HL-60 (cell line): ENCODE measurements at regions not wholly inside any gene's neighbourhood (a gene's known extent, or its start where the extent isn't known, plus 50 kb on each side); places are given as distances from the start of the nearest gene placed in this dataset.

Experiments used
- DNase-seq, 2 experiments: peaks; one replicate each; pipeline ENCODE4 v3.0.0-alpha.2; 2010 to 2020; ENCODE audit warnings: low read depth in 1 of 2, low spot score in 1 of 2
- H3K27ac ChIP-seq: fragments of 250-450 bp; sonication (Bioruptor Pico); replicated peaks from 2 replicates; pipeline ENCODE4 v1.5.1; 2020; ENCODE audit warnings: mild to moderate bottlenecking, moderate library complexity
- H3K27me3 ChIP-seq: fragments of 250-450 bp; sonication (Bioruptor Pico); 2 replicates; pipeline ENCODE4 v1.5.1; 2021; ENCODE audit warnings: mild to moderate bottlenecking, moderate library complexity; ENCODE audit not compliant: insufficient read depth, poor library complexity, severe bottlenecking
- H3K4me3 ChIP-seq: replicated peaks from 2 replicates; pipeline ENCODE4 v1.5.1; 2011; ENCODE audit warnings: mild to moderate bottlenecking, control low read depth, low read length; ENCODE audit not compliant: insufficient read depth
- CTCF ChIP-seq: IDR thresholded peaks from one replicate; pipeline ENCODE4 v1.5.1; 2011; ENCODE audit warnings: low read length, control low read depth, inconsistent platforms; ENCODE audit not compliant: insufficient read depth
- GABPA ChIP-seq: IDR thresholded peaks from 2 replicates; pipeline ENCODE4 v1.6.1; 2012; ENCODE audit warnings: low read depth
- POLR2AphosphoS5 ChIP-seq: IDR thresholded peaks from 2 replicates; pipeline ENCODE4 v1.6.1; 2012; ENCODE audit warnings: low read depth
- REST ChIP-seq: IDR thresholded peaks from 2 replicates; pipeline ENCODE4 v1.6.1; 2012; ENCODE audit warnings: low read depth; ENCODE audit not compliant: insufficient replicate concordance
- SPI1 ChIP-seq: IDR thresholded peaks from 2 replicates; pipeline ENCODE4 v1.6.1; 2012; ENCODE audit warnings: low read depth, mild to moderate bottlenecking, borderline replicate concordance

- TF ChIP-seq CTCF (no peak), REST (no peak), POLR2AphosphoS5 (no peak), SPI1 (no peak), GABPA (no peak)
- Histone ChIP-seq H3K27ac (no peak overlapping the region), H3K27me3 (no peaks in the 10 kb centered on the region), H3K4me3 (no peak overlapping the region)
- no peak for DNase-seq
These were observed 52.3 kb upstream of the IRX2 start for GRCh38 chr5:2803751-2804150.

DNA sequence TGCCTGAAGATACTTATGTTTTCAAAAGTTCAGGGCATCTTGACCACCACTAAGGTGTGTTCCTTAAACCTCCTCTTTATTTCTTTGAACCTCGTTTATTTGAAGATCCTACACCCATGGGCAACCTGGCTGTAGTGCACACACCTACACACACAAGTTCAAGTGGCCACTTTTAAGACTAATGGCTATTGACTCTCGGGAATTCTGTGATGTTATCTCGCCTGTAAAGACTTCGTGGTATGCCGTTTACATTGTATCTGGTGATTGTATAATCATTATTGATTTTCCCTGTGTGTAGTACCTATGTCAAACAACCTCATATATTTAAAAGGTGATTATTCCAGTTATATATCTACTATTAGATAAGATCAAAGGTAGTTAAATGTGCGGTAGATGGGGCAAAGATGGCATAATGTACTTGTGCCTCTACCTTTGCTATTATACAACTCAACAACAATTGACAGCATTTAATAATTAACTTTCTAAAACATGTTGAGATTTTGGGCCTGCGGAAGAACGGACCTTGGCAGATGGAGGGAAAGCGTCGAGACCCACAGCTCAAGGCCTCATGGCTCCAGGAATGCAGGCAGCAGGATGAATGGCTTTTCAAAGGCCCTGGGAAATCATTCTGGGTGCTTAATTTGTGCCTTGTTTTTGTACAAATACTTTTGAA lies 51.4 kb upstream of the IRX2 start:
- H3K4me3 ChIP-seq, result no peak overlapping the region
- no peak for TF ChIP-seq CTCF
- TF ChIP-seq SPI1, result no peak
- TF ChIP-seq POLR2AphosphoS5, result no peak
- TF ChIP-seq GABPA, result no peak
- TF ChIP-seq REST, result no peak
- no peaks in the 10 kb centered on the region for H3K27me3 ChIP-seq
- no peak for DNase-seq
- H3K27ac ChIP-seq, result no peak overlapping the region

DNA sequence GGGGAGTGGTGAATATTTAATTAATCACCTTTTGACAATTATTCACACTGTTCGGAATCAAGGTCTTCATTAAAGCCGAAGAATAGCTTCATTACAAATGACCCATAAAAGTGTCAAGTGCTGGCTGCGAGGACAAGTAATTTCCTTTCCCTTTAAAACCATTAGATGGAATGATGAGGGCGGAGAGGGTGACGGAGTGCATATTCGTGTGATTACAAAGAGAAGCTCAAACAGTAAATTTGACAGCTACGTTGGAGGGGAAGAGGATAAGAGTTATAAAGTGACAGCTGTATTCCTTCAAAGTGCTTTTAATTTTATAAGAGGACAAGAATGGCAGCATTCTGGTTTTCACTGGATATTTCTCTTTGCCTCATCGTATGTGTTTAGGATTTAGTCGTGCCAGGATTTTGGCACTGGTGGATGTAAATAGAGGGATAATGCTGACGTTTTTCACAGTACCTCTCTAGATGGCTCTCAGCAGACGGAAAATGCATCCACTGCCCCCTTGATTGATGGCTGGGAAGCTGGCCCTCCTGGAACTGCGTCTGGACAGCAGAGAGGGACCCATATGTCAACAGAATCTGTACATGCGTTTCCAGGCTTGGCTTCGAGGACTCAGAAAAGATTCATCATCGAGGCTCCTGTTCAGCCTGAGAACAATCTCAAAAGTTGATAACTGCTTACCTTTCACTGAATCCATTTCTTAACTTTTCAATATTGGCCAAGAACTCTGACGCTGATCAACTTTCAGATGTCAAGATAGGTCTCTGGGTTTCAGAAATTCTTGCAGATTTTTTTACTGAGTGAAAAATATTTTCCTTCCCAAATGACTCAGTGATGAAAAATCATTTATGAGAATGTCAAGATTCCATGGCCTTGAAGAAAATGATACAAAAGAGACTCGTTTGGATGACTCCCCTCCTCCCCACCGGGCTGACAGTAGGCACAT lies 50.4 kb upstream of the IRX2 start:
- Histone ChIP-seq H3K27ac (no peak overlapping the region), H3K4me3 (no peak overlapping the region), H3K27me3 (no peaks in the 10 kb centered on the region)
- no peak for DNase-seq
- TF ChIP-seq SPI1 (no peak), REST (no peak), CTCF (no peak), GABPA (no peak), POLR2AphosphoS5 (no peak)
